Cardiac septum (tissue), 1 donor: ENCODE measurements at regions not wholly inside any gene's neighbourhood (a gene's known extent, or its start where the extent isn't known, plus 50 kb on each side); places are given as distances from the start of the nearest gene placed in this dataset.

ENCODE experiments used
- DNase-seq: peaks from one replicate; pipeline ENCODE4 v3.0.0-alpha.2; 2020; ENCODE audit warnings: low spot score
- intact Hi-C: fragments of 100-400 bp; cut with DNase I; formaldehyde crosslinking; loops from one replicate; pipeline ENCODE4 v1.14.0; 2022
- donor health status: DM: no; HTN: no; CAD: no.

- DNase-seq = no peak
- intact Hi-C loops = loop anchor here (5.0 kb wide), 1 partner anchor 103 kb away; no protein-coding TSS in a partner anchor
These were observed 229.3 kb downstream of the PIK3R1 start for GRCh38 chr5:68444833-68445232.

- no peak for DNase-seq
- intact Hi-C loops = loop anchor here (5.0 kb wide), 1 partner anchor 103 kb away; no protein-coding TSS in a partner anchor
These were observed 229.9 kb downstream of the PIK3R1 start for GRCh38 chr5:68445257-68446069.

GRCh38 chr5:68446070-68446357 is 230.5 kb downstream of the PIK3R1 start:
- no peak for DNase-seq
- intact Hi-C loops = loop anchor here (5.0 kb wide), 1 partner anchor 104 kb away; no protein-coding TSS in a partner anchor

- intact Hi-C loops = loop anchor here (5.0 kb wide), 1 partner anchor 104 kb away; no protein-coding TSS in a partner anchor
- DNase-seq = no peak
These were observed 230.9 kb downstream of the PIK3R1 start for GRCh38 chr5:68446487-68446894.

- DNase-seq = no peak
- intact Hi-C loops = loop anchor here (5.0 kb wide), 1 partner anchor 105 kb away; no protein-coding TSS in a partner anchor
These were observed 231.8 kb downstream of the PIK3R1 start for GRCh38 chr5:68447136-68447929.

- intact Hi-C loops = loop anchor here (5.0 kb wide), 1 partner anchor 107 kb away; no protein-coding TSS in a partner anchor
- DNase-seq = no peak
These were observed 233.8 kb downstream of the PIK3R1 start for GRCh38 chr5:68449380-68449779.

- intact Hi-C loops = loop anchor here (10.0 kb wide), 1 partner anchor 1206 kb away; no protein-coding TSS in a partner anchor
- DNase-seq = no peak
These were observed 234.8 kb downstream of the PIK3R1 start for GRCh38 chr5:68450245-68450852.

GRCh38 chr5:68452286-68452685 is 236.7 kb downstream of the PIK3R1 start:
- intact Hi-C loops = loop anchor here (10.0 kb wide), 1 partner anchor 1207 kb away; no protein-coding TSS in a partner anchor
- DNase-seq = no peak

- DNase-seq = no peak
- intact Hi-C loops = loop anchor here (10.0 kb wide), 1 partner anchor 1209 kb away; no protein-coding TSS in a partner anchor
These were observed 238.6 kb downstream of the PIK3R1 start for GRCh38 chr5:68454172-68454571.

- no peak for DNase-seq
- intact Hi-C loops = loop anchor here (10.0 kb wide), 1 partner anchor 1210 kb away; no protein-coding TSS in a partner anchor
These were observed 239.2 kb downstream of the PIK3R1 start for GRCh38 chr5:68454766-68455165.

- intact Hi-C loops = loop anchor here (10.0 kb wide), 1 partner anchor 1210 kb away; no protein-coding TSS in a partner anchor
- no peak for DNase-seq
These were observed 239.7 kb downstream of the PIK3R1 start for GRCh38 chr5:68455216-68455615.

GRCh38 chr5:68456756-68457217 is 241.2 kb downstream of the PIK3R1 start:
- intact Hi-C loops = loop anchor here (10.0 kb wide), 1 partner anchor 1212 kb away; no protein-coding TSS in a partner anchor
- DNase-seq = no peak

GRCh38 chr5:68457285-68457684 is 241.7 kb downstream of the PIK3R1 start:
- intact Hi-C loops = loop anchor here (10.0 kb wide), 1 partner anchor 1212 kb away; no protein-coding TSS in a partner anchor
- no peak for DNase-seq

- intact Hi-C loops = loop anchor here (10.0 kb wide), 1 partner anchor 1214 kb away; no protein-coding TSS in a partner anchor
- DNase-seq = no peak
These were observed 243.0 kb downstream of the PIK3R1 start for GRCh38 chr5:68458416-68459021.

GRCh38 chr5:68459093-68459809 is 243.7 kb downstream of the PIK3R1 start:
- intact Hi-C loops = loop anchor here (10.0 kb wide), 1 partner anchor 1214 kb away; no protein-coding TSS in a partner anchor
- no peak for DNase-seq

GRCh38 chr5:68459810-68460139 is 244.2 kb downstream of the PIK3R1 start:
- intact Hi-C loops = loop anchor here (1.0 to 10.0 kb wide), 5 partner anchors 173 to 1215 kb away; no protein-coding TSS in a partner anchor
- no peak for DNase-seq

GRCh38 chr5:68460147-68460798 is 244.7 kb downstream of the PIK3R1 start:
- intact Hi-C loops = loop anchor here (1.0 to 10.0 kb wide), 4 partner anchors 174 to 547 kb away; no protein-coding TSS in a partner anchor
- no peak for DNase-seq

GRCh38 chr5:68463606-68464005 is 248.1 kb downstream of the PIK3R1 start:
- DNase-seq = no peak
- intact Hi-C loops = loop anchor here (5.0 to 10.0 kb wide), 2 partner anchors 281 to 499 kb away; no protein-coding TSS in a partner anchor
